ENCODE measurements at regions not wholly inside any gene's neighbourhood (a gene's known extent, or its start where the extent isn't known, plus 50 kb on each side); places are given as distances from the start of the nearest gene placed in this dataset.
"Not testable (repeated sequence)": the region's sequence is repeated elsewhere in the genome, so short reads cannot be mapped to it uniquely, and the experiment has no call there.

DNA sequence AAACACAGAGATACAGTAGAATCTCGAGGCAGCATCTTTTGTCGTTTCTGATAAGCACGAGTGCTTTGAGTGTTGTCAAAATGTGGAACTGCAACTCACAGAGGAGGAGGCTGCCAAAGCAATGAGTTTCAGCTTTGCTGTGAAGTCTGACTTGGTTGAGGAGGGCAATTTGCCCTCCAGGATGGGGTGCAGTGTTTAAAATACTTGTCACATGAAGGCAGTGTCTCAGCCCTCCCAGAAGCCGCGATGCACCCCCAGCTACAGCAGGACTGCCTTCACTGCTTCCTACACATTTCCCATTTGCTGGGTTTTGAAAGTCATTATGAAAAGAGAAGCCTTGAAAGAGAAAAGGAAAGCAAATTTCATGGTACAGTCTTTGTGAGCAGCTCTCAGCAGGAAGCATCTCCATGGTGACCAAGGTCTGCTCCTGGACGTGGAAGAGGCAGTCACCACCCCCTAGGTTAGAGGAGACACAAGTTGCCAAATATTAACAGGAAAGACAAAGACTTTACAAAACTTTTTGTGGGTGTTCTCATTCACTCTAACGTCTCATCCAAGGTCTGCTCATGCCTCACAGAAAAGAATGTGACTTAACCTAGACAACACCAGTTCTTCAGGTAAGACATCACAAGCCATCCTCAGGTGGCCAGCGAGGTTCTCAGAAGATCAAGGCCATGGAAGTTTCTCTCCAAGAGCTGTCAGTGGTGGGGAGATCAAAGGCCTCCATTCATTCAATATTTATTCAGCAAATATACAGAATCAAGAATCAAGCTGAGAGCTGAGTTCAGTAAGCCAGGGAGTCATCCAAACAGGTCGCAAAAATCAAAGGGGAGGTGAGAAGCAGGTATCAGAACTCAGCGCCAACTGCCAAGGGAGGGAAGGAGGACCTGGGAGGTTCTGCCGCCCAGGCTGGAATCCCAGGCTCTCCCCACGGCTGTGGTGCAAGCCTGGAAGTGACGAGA lies 476.0 kb downstream of the EIPR1 start:
- Histone ChIP-seq H3K9me3 (no peaks in the 10 kb centered on the region), H3K4me1 (no peaks in the 10 kb centered on the region), H3K4me3 (no peak overlapping the region), H3K36me3 (no peaks in the 10 kb centered on the region), H3K27ac (no peak overlapping the region), H3K27me3 (no peaks in the 10 kb centered on the region)
- ATAC-seq (no peak), DNase-seq (no peak)
- intact Hi-C loops (cut with DNase I), result no loop called here
- no peak for TF ChIP-seq CTCF (IDR thresholded peaks at IDR 0.05)

DNA sequence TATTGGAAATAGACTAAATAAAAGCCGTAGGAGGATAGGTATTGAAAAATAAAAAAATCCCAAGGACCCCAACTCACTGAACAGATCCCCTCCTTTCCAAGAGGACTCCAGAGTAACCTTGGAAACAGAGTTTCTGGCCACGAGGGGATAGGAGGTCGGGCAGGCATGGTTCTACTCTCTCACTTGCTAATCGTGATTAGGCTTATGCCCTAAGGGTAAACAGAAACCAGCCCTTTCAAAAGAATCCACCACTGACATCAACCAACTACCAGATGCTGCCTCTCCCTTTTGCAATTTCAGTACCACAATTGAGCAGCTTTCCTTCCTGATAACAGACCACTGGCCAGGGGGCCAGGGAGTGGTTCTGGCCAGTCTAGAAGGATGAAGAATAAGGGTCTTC lies 477.8 kb downstream of the EIPR1 start:
- DNase-seq (no peak), ATAC-seq (no peak)
- no peak overlapping the region for H3K27ac ChIP-seq
- intact Hi-C loops (cut with DNase I), result no loop called here
- no peaks in the 10 kb centered on the region for H3K36me3 ChIP-seq
- no peak overlapping the region for H3K4me3 ChIP-seq
- H3K4me1 ChIP-seq, result no peaks in the 10 kb centered on the region
- no peaks in the 10 kb centered on the region for H3K9me3 ChIP-seq
- H3K27me3 ChIP-seq, result no peaks in the 10 kb centered on the region
- TF ChIP-seq CTCF (IDR thresholded peaks at IDR 0.05), result no peak

- intact Hi-C loops (cut with DNase I), result no loop called here
- H3K4me3 ChIP-seq, result no peak overlapping the region
- no peak overlapping the region for H3K27ac ChIP-seq
- no peak for ATAC-seq
- H3K27me3 ChIP-seq, result no peaks in the 10 kb centered on the region
- H3K36me3 ChIP-seq, result no peaks in the 10 kb centered on the region
- H3K4me1 ChIP-seq, result no peaks in the 10 kb centered on the region
- no peaks in the 10 kb centered on the region for H3K9me3 ChIP-seq
- TF ChIP-seq CTCF (IDR thresholded peaks at IDR 0.05), result no peak
- no peak for DNase-seq
Observed at GRCh38 chr2:2898744-2899143, 478.9 kb downstream of the EIPR1 start.

DNA sequence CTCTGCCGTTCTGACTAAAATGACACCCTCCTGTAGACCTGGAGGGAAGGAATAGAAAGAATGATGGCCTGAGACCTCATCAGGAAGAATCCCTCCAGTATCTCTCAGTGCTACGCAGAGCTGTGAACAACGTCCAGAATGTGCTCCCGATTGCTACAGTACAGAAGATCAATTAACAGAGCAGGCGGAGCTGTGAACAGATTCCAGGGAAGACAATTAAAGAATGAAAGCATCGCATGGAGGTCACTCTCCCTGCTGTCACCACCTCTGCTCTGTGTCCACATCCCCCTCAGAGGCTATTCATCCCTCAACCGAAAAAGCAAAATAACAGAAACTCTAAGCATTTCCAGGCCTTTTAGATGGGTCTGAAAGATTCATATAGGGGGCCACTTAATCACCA lies 481.0 kb downstream of the EIPR1 start:
- no peak for DNase-seq
- Histone ChIP-seq H3K9me3 (no peaks in the 10 kb centered on the region), H3K27ac (no peak overlapping the region), H3K36me3 (no peaks in the 10 kb centered on the region), H3K27me3 (no peaks in the 10 kb centered on the region), H3K4me3 (no peak overlapping the region), H3K4me1 (no peaks in the 10 kb centered on the region)
- no peak for ATAC-seq
- intact Hi-C loops (cut with DNase I), result no loop called here
- TF ChIP-seq CTCF (IDR thresholded peaks at IDR 0.05), result no peak

GRCh38 chr2:2896011-2896410 lies 481.6 kb downstream of the EIPR1 start:
- no peaks in the 10 kb centered on the region for H3K4me1 ChIP-seq
- ATAC-seq (no peak), DNase-seq (no peak)
- H3K27me3 ChIP-seq, result no peaks in the 10 kb centered on the region
- H3K27ac ChIP-seq, result no peak overlapping the region
- no peaks in the 10 kb centered on the region for H3K36me3 ChIP-seq
- no peak overlapping the region for H3K4me3 ChIP-seq
- no peaks in the 10 kb centered on the region for H3K9me3 ChIP-seq
- TF ChIP-seq CTCF (IDR thresholded peaks at IDR 0.05), result no peak
- intact Hi-C loops (cut with DNase I), result no loop called here

- H3K27ac ChIP-seq; ATAC-seq; H3K4me1 ChIP-seq; H3K4me3 ChIP-seq; DNase-seq; H3K27me3 ChIP-seq; H3K36me3 ChIP-seq; H3K9me3 ChIP-seq; intact Hi-C loops (cut with DNase I): not testable (repeated sequence)
Observed at GRCh38 chr2:2894011-2894410, 483.6 kb downstream of the EIPR1 start.

Data from upper lobe of right lung (tissue), 1 donor.